HL-60/S4 (cell line): ENCODE measurements at regions not wholly inside any gene's neighbourhood (a gene's known extent, or its start where the extent isn't known, plus 50 kb on each side); places are given as distances from the start of the nearest gene placed in this dataset.

Experiments
- in situ Hi-C: fragments of 300-500 bp; cut with MboI; formaldehyde crosslinking; loops from 2 replicates; pipeline ENCODE4 v1.14.3; 2022; ENCODE audit warnings: low sequenced_read_pairs

DNA sequence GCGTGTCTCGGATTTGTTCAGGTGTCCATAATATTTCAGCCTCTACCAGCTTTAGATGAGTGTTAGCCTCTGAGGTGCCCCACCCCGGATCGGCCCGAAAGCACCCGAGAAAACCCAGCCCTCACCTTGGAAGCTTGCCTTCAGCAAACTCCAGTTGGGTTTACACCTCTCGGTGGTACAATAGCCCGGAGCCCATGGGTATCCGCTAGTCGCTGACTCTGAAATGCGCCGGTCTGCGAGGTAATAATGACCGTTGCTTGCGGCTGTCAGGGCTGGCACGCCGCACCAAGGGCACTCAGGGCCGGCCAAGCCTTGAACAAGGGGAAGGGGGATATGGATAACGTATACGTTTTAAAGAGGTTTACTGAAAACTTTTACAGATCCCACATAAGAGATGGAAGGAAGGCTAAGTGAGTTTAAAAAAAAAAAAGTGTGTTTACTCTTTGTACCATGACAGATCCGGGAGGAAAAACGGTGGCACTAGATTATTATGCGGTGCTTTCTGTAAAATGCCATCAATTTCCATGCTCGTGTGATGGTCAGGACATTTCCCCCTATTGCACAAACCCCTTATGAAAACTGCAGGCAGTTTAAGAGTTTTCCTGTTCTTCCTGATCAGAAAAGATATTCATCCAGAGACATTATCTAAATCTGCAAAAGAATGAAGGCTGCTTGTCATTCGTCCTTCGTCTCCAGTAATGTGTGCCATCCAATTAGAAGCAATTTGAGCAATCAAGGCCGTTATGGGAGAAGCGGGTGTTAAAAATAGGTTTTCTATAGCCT is 124.2 kb downstream of the TMEM161B start:
- in situ Hi-C loops: no loop called here

DNA sequence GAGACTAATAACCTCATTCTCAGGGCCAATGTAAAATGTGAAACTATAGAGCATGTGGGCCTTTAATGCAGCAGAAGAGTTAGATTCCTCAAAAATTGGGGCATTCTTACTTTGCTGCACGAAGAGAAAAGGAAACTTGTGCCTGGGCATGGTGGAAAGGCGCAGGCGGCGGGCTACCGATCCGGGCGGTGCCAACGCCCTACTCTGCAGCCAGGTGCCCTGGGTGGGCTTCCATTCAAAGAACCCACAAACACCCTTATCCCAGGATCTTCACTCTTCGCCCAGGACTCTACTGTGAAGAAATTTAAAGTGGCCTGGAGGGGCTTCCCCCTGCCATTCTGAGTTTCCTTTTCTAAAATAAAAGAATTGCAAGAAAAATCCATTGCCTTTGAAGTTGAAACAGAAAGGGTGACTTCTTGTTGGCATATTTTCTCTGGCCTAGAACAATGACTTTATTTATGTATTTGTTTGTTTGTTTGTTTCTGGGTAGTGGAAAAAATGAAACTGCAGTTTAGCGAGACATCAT is 124.9 kb downstream of the TMEM161B start:
- in situ Hi-C loops: no loop called here

DNA sequence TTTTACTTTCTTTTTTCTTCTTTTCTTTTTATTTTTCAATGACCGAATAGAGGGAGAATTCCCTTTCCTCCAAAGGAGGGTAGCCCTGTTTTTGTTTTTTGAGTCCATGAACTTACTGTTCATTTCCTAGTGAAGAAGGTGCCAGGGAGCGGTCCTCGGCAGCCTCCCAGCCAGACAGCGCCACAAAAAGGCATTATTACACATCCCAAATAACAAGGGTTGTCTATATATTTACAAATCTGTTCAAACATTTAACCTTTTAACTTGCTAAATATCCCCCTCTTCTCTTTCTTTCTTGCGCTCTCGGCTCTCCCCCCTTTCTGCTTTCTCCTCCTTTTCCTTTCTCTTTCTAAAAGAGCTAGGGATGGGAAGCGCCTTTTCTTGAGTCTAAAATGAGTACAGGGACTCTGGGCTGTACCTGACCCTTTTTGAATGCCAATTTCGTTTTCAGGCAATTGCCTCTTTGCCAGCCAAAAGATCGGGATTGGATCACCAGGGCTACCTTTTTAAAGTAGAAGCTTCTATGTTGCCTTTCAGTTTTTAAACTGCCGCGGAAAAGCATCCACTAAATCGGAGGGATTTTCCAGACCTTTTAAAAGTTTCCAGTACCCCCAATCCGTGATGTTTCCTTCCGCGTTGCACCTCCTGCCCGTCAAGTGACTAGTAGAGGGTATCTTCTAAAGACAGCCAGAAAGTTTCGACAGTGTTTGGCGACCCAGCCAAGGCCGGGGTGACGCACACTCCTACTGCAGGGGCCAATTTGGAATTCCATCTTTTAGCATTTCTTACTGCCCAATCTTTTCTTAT is 125.6 kb downstream of the TMEM161B start:
- in situ Hi-C loops: no loop called here

DNA sequence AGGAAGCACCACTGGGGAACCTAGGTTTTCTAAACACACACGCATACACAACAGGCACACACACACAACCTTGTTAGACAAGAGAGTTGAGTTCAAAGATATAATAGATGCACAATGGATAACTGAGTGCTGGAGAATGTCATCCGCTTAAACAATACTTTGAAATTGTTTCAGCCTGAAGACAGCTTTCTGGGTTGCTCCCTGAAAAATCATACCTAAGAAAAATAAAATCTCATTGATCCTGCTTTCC is 126.1 kb downstream of the TMEM161B start:
- in situ Hi-C loops: no loop called here

DNA sequence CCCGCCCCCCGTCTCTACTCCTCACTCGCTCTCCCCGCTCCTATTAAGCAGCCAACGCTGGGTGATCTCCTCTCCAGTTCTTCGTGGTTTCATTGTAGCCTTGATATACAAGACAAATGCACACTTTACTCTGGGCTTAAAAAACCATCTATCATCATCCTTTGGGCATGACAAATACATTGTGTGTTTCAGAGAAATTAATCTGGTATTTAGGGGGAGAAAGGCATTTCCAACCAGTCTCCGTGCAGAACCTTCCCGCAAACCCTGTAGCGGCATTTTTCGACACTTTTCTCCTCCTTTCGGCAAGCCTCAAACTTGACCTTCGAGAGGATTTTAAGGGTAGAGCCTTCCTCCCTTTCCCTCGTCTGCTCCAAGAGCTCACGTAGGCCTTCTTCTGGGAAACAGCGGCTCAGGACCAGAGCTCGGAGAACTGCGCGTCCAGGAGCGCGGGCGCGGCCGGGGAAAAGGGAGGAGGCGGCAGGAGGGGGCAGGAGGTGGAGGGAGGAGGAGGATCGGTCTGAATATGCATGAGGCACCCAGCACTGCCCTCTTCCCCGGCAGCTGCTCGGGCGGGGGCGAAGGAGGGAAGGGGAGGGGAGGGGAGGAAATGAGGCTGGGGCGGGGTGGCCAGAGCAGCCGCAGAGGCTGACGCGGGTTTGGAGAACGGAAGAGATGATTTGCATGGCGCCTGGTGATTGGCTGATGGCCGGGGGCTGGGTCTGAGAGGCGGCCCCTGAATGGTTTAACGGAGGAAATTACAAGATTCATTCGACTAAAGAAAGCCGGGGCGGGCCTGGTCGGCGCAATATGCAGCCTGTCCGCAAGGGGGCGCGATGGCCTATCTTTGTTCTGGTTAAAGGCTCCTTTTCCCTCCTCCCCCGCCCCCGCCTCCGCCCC is 127.5 kb downstream of the TMEM161B start:
- in situ Hi-C loops: no loop called here

DNA sequence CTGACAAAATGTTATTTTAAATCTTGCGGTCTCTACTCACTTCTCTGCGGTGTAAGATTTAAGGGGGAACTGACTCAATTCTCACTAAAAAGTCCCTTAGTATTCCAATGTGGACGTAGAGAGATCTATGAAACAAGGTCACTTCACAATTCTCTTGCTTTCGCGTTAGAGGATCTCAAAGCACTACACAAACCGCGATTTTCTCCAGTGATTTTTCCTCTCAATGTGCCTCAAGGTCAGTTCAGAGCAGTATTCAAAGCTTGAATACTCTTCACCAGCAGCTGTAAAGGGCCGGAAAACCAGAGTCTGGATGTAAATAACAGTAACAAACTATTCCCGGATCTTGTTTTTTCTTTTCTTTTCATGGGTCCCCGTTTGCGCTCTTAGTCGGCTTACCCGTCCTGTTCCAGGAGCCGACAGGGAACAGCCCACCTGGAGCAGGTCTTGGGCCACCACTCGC is 128.2 kb downstream of the TMEM161B start:
- in situ Hi-C loops: no loop called here

DNA sequence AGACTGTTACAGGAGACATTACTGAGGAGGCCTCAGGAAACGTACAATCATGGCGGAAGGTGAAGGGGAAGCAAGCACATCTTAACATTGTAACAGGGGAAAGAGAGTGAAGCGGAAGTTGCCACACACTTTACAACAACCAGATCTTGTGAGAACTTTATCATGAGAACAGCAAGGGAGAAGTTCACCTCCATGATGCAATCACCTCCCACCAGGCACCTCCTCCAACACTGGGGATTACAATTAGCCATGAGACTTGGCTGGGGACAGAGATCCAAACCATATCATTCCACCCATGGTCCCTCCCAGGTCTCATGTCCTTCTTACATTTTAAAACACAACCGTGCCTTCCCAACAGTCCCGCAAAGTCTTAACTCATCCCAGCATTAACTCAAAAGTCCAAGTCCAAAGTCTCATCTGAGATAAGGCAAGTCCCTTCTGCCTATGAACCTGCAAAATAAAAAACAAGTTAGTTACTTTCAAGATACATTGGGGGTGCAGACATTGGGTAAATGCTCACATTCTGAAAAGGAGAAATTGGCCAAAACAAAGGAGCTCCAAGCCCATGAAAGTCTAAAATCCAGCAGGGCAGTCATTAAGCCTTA is 138.3 kb downstream of the TMEM161B start:
- in situ Hi-C loops: no loop called here

DNA sequence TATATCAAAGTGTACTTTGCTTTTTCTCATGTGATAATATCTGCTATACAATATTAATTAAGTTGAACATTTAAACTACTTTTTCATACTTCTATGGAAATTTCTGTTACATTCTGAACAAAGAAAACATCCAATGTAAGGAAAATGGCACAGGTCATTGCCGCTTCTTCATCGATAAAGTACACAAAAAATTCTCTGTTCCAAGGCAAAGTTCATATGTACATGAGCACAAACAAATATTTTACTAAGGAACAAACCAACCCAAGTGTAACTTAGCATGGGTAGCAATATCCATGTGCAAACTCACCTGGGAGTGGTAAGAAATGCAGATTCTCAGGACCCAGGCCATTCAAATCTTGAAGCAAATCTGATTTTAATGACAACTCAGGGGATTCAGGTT is 139.8 kb downstream of the TMEM161B start:
- in situ Hi-C loops: no loop called here

DNA sequence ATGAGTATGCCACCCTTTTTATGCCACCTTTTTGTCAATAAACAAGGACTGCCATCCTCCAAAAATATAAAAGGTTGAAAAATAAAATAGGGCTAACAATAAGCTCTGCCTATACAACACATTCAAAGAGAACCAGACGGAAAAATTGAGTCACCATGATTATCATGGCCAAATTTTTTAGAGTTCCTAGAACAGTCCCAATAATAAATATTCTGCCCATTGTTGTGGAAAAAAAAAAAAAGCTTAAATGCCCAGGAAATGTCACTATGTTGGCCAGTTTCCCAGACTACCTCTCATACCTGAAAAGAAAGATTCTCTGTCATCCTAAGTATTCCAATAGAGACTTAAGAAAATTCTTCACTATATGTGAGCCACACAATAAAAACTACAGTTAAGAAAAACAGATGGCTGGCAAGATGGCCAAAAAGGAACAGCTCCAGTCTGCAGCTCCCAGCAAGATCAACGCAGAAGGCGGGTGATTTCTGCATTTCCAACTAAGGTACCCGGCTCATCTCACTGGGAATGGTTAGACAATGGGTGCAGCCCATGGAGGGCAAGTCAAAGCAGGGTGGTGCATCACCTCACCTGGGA is 149.0 kb downstream of the TMEM161B start:
- in situ Hi-C loops: no loop called here

DNA sequence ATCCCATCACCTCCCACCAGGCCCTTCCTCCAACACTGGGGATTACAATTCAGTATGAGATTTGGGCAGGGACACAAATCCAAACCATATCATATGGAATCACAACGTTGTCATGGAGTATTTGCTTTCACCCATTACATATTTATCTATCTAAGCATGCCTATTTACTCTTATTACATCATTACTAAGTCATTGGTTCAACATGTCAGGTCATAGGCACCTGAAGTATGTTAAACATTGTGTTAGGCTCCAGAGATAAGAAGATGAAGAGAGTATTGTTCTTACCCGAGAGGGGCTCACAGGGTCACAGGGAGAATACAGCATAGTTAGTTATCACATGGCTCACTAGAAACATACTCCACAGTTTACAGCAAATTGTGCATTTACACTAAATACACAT is 150.5 kb downstream of the TMEM161B start:
- in situ Hi-C loops: no loop called here

DNA sequence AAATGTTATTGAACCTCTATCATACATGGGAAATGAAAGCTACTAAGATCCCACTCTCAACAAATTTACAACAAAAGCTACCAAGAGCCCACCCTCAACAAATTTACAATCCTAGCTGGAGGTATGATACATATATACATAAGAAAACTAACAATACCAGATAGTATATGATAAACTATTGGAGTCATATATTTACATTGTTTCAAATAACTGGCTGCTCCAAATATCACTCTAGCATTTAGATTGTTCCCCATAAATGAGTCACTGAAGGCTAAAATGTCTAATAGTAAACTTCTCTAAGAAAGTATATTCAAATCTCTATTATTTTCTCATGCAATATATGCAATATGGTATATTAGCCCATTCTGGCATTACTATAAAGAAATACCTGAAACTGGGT is 151.1 kb downstream of the TMEM161B start:
- in situ Hi-C loops: no loop called here

DNA sequence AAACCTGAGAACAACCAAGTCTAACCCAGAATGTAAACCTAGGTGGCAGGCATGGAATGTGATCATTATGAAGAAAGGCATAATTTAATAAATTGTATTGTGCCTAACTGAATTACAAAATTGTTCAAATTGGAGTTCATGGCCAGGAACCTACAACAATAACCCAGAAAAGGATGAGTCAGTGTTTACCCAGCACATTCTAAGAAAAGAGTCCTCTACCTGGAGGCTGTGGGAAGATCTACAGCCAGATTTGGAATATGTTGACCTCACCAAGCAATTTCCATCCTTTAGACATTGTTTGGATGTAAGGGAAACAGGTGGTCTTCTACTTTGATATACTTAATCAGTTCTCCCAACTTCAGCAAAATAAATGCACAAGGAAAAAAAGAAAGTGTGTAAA is 152.2 kb downstream of the TMEM161B start:
- in situ Hi-C loops: no loop called here

DNA sequence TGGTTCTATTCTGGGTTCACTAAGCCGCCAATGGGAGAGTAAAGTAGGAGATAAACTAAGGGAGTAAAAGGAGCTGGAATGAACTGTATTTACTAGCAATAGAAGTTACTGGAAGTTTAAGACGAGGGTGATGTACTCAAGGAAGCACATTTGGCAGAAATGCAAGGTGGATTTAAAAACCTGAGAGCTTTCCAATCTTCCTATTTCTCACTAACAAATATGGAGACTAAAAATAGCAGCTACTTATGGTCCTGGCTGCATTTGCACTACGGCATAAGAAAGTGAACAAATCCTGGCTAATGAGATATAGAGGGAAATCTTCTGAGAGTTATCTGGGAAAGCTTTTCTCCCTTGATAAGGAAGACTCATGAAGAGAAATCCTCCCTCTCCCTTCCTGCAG is 153.4 kb downstream of the TMEM161B start:
- in situ Hi-C loops: no loop called here

DNA sequence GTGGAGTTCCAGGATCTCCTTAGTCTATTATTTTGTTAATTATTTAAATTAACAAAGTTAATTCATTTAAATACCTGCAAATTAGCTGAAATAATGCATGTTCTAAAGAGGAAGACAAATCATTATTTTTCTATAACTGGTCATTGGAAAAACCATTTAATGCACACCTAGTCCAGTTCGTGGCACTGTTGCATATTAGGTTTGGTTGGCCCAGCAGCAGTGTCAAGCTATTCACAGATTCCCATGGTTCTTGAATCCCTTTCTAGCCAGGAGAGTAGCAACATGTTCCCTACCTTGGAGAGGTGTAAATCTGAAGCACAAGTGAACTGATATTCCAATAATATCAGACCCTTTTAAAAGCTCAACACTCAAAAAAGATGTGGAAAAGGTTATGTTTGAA is 155.2 kb downstream of the TMEM161B start:
- in situ Hi-C loops: no loop called here

DNA sequence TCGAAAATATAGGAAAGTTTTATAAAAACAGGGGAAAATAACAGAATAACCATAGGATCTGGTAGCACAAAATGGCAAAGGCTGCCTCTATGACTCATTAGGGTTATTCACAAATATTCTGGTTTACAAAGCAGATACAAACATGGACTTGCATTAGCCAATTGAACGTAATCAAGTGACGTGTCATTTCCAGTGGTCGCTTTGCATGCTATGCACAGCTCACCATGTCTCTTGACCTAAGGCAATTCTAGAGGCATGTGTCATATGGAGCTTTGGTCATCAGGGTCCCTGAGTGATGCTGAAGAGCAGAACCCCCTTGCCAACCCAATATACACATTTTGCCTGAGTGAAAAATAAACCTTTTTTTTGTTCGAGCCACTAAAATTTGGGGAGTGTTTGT is 158.8 kb downstream of the TMEM161B start:
- in situ Hi-C loops: no loop called here

DNA sequence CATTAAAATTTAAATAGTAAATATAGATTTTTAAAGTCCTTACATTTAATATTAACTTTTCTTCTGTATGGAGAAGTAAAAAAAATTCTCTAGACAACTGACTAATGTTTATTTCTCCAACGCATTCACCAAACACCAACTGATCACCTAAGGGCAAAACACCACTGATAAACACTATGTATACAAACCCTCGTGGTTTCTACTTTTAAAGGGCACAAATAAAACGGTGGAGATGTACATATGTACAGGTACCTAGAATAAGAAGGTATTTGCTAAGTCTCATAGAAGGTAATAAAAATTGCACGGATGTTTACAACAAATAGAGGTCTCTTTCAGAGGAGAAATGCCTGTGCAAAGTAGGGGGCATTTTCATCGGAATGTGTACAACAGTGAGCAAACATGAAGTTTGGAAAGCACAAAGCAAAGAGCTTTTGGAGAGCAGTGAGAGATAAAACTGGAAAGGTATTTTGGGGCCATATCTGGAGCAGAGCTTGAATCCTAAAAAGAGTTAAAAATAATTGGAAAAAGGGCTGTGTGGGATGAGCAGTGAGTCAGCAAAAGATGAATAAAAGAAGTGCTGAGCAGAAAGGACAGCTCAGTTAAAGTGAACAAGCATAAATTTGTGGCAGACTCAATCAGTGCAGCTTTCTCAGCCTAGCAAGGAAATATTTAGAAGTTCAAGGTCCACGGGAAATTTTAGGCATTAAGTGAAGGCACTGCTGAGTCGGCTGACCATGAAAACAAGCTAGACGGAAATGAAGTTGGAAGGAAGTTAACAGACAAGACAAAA is 160.0 kb downstream of the TMEM161B start:
- in situ Hi-C loops: no loop called here

DNA sequence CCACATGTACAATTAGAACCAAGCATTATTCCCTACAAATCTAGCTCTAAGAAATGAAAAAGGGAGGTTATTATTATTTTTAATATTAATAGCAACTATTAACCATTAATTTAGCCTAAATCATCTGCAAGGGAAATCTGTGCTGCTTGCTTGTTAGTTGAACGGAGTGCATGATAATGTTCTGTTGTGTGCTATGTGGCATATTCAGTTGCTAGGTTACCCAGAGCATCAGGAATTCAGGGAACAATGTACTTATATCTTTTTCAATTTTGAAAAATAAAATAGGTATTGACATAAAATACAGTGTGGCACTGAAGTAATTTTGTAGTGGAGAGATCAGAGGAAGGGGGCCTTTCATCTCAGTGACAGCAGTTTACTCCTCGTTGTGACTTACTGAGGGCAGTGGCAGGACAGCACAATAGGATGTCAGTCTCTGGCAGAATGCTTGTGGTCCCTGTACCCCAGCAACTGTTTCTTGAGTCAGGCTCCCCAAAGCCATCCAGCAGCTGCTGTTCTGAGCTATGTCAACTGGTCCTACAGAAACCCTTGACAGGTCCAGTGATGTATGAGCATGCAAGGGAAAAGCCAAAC is 173.6 kb downstream of the TMEM161B start:
- in situ Hi-C loops: no loop called here

DNA sequence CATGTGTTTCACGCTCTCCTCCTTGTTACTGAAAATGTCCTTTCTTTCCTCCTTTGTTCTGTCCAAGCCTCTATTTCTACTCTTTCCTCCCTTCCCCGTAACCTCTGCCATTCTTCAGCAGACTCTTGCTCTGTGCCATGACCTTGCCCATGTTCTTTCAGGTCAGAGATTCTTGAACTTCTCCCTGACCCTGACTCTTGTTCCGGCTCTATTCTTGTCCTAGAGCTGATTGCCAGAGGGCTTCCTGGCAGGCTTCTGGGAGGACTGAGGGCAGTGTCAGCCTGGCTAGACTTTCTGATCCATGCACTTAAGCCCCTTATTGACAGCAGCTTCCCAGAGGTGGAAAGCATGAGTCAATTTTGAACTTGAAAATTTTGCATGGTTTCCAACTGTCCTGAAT is 174.2 kb downstream of the TMEM161B start:
- in situ Hi-C loops: no loop called here

DNA sequence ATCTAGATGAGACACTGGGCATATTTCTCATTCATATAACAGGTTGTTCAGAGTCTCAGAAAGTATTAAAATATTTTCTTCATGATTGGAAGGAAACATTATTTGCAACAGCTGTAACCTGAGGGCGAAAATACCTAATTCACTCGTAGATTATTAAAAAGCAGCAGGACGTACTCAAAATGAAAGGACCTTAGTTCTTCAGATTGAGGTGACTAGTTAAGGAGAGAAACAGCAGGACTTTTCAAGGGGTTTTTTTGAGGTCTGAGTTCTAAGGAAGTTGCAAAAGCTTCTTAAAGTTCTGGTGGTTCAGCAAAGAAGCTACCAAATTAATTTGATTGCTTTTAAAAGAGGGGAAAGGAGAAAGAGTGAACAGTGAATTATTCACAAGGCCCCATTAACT is 174.9 kb downstream of the TMEM161B start:
- in situ Hi-C loops: no loop called here
